CMK (cell line): ENCODE measurements at regions not wholly inside any gene's neighbourhood (a gene's known extent, or its start where the extent isn't known, plus 50 kb on each side); places are given as distances from the start of the nearest gene placed in this dataset.
"Not testable (repeated sequence)": the region's sequence is repeated elsewhere in the genome, so short reads cannot be mapped to it uniquely, and the experiment has no call there.

Experiments used
- DNase-seq: peaks from one replicate; pipeline ENCODE4 v3.0.0-alpha.2; 2010; ENCODE audit warnings: low read depth

GRCh38 chr12:71299541-71300376 is 139.8 kb upstream of the LGR5 start:
- DNase-seq = peak; percentile 26

DNA sequence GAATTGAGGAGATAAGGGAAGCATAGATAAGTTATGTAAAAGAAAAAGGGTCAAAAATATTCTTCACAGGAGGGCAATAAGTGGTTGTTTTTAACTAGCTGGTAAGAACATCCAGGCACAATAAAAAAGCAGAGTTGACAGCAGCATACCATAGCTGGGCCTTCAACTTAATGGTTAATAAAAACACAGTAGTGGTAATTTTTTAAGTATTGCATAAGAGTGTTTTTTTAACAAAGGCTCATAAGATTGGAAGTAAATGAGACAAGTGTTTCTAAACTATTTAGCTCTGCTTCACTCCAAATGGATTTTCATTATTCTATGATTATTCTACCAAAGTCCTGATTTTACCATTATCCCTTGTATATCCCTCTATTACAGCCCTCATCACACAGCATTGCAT is 140.1 kb upstream of the TSPAN8 start:
- no peak for DNase-seq

DNA sequence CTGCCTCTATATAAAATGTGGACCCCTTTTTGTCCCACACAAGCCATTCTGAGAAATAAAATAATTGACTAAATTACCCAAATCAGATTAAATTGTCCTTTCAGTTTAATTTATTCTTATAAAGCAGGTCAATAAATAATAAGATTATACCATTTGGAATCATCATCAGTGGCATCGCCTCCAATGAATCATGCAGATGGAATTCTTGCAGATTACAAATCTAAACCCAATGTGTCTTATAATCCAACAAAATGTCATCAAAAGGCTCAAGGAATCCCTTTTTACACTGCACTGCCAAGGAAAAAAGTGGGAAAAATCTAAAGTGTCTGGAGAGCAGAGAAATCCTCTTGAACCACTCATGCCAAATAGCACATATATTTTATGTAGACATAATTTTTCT is 138.2 kb upstream of the TSPAN8 start:
- DNase-seq = no peak

DNA sequence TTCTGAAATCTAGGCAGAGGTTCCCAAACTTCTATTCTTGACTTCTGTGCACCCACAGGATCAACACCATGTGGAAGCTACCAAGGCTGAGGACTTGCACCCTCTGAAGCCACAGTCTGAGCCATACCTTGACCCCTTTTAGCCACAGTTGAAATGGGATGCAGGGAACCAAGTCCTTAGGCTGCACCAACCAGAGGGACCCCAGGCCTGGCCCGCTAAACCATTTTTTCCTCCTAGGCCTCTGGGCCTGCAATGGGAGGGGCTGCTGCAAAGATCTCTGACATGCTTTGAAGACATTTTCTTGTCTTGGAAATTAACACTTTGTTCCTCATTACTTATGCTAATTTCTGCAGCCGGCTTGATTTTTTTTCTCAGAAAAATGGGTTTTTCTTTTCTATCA is 133.9 kb upstream of the TSPAN8 start:
- DNase-seq = no peak

DNA sequence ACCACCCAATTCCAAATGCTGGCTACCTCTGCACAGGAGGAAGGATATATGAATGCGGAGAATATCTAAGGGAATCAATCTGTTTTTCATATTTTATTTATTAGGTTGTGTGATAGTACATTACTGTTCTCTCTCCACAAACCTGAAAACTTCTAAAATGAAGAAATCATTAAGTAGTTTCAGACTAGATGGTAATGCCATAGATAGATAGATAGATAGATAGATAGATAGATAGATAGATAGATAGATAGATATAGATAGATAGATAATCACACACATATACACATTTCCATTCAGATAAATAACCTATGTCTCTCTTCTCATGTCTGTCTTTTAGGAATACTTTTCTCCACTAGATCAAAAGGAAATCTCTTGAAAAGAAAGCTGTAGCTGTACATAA is 126.1 kb upstream of the TSPAN8 start:
- no peak for DNase-seq

GRCh38 chr12:71282925-71283324 is 125.1 kb upstream of the TSPAN8 start:
- no peak for DNase-seq

DNA sequence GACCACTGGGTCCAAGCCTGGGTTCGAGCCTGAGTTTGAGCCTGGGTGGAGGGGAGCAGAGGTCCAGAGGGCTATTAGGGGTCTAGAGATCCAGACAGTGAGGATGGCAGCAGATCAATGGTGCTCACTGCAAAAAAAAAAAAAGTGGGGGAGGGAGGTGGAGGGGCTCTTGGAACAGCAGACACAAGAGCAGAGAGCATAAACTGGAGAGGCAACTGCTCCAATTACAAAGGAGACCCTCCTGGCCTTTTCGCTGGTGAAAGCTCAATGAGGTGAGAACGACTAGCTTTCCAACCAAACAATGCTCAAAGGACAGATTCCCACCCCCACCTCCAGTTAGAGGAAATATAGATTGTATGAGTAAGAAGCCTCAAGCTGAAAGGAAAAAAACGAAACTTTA is 124.2 kb upstream of the TSPAN8 start:
- no peak for DNase-seq

GRCh38 chr12:71281425-71281824 is 123.6 kb upstream of the TSPAN8 start:
- DNase-seq = no peak

DNA sequence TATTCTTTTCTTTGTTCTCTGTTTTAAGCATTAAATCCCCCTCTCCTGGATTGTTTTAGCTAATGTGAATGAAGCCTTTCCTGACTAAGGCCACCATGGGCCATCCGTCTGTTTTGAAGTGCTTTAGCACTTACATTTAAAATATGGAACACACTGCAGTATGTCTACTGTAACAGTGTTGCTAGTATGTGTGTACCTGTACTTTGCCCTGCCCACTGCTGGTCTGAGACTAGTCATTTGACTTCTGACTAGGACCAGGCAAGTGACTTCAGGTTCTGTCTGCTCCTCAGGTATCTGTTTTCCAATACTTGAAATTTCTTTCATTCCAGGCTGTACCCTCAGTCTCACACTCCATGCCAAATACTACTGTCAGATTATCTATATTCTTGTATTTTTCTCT is 120.1 kb upstream of the TSPAN8 start:
- DNase-seq = no peak

- no peak for DNase-seq
These were observed 118.7 kb upstream of the TSPAN8 start for GRCh38 chr12:71276541-71276940.

GRCh38 chr12:71270794-71271193 is 113.0 kb upstream of the TSPAN8 start:
- not testable (repeated sequence) for DNase-seq

DNA sequence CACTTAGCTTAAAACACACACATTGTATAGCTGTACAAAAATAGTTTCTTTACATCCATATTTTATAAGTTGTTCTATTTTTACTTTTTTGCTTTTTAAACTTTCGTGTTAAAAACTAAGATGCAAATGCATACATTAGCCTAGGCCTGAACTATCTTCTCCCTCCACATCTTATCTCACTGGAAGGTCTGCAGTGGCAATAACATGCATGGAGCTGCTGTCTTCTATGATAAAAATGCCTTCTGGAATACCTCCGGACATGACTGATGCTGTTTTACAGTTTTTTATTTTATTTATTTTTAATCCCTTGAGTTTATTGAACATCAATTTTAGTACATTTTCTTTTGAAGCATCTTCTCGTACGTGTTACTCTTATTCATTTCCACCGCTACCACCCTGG is 112.3 kb upstream of the TSPAN8 start:
- DNase-seq = no peak

DNA sequence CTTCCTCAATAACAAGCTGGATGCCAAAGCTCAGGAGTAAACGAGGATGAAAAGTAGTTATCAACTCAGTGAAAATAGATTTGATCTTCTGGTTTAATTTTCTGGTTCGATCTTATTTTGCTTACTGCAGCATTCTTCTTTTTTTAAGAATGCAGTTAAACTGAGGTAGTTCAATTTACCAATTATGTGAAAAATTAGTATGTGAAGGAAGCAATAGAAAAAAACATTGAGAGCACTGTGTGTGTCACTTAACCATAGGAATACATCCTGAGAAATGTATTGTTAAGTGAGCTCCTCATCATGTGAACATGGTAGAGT is 111.4 kb upstream of the TSPAN8 start:
- no peak for DNase-seq

DNA sequence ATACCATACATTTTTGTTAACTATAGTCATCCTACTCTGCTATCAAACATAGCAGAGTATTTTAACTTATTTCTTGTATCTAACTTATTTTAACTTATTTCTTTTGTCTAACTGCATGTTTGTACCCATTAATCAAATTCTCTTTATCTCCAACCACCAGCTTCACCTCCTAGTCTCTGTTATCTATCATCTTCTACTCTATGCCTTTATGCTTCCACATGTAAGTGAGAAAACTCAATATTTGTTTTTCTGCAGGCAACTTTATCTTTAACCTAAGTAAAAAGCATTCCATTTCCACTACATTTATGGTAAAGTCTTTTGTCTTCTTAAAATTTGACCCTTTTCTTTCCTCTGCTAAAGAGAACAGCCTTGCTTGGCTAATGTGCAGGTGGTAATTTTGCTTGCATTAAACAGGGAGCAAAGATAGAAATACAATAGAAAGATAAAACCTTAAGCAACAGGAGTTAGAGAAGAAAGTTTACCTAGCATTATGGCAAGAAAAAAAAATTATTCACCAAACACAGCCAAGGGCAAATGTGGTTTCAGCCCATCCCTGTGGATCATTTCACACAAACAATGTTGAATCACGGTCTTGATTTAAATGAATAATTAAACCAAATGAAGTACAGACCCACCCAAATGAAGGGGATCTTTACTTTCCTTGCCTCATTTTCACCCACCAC is 110.9 kb upstream of the TSPAN8 start:
- no peak for DNase-seq

GRCh38 chr12:71266606-71267005 is 108.8 kb upstream of the TSPAN8 start:
- no peak for DNase-seq

- not testable (repeated sequence) for DNase-seq
These were observed 107.9 kb upstream of the TSPAN8 start for GRCh38 chr12:71265731-71266130.

GRCh38 chr12:71262466-71262865 is 104.7 kb upstream of the TSPAN8 start:
- no peak for DNase-seq

DNA sequence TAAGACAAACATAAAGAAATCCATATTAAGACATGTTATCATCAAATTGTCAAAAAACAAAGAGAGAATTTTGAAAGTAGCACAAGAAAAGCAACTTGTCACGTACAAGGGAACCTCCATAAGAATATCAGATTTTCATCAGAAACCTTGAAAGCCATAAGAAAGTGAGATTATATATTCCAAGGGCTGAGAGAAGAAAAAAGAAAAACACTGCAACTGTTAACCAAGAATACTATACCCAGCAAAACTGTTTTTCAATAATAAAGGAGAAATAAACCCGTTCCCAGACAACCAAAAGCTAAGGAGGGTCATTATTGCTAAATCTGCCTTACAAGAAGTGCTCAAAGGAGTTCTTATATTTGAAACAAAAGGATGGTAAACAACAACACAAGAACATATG is 94.7 kb upstream of the TSPAN8 start:
- no peak for DNase-seq

DNA sequence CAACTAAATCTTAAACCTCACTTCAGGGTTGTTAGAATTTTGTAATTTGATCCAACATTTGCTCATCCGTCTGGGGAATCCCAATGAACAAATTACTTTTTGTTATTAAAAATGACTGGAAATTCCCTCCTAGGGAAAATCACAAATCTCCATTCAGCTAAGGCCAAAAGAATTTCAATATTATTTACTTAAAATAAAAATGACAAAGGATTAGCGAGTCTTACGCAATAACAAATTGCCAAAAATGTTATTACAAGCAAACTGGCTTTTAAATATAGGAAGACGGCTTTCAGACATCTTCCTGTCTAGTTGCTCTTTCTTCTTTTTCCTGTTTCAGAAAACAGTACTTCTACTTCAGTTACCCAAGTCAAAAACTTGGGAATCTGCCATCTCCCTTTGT is 92.4 kb upstream of the TSPAN8 start:
- no peak for DNase-seq

- no peak for DNase-seq
These were observed 85.6 kb upstream of the TSPAN8 start for GRCh38 chr12:71243370-71243769.

- no peak for DNase-seq
These were observed 84.7 kb upstream of the TSPAN8 start for GRCh38 chr12:71242511-71242910.

DNA sequence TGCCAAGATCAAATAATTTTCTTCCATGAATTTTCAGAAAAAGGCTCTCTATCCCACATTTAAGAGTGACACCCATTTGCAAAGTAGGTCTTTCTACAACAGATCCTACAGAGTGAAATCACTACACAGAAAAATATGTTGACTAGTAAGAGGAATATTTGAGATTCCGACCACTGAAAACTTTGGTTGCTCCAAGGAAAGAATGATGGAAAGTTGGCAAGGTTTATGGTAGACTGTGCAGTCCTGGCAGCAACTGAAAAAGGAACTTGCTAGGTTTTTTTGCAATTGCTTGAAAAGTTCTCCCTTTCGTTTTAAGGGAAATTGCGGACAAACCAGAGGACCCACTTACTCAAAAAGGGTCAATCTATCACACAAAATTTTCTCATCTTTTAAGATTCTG is 83.1 kb upstream of the TSPAN8 start:
- no peak for DNase-seq

DNA sequence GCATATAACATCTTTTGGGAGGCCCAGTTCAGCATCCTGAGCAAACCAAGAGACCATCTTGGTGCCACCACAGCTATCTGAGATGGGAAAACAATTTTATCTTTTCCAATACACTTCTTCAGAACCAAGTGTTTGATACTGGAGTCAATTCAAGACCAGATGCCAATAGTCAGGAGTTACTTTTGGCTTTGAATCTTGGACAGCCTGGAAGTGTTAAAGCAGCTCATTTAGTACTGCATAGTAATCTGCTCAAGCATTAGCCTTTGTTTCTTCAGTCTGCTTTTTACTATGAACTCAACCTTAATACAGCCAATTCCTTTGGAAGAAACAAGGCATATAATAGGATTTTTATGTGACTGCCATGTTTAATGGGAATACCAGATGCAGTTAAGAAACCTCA is 81.9 kb upstream of the TSPAN8 start:
- DNase-seq = no peak

- no peak for DNase-seq
These were observed 79.3 kb upstream of the TSPAN8 start for GRCh38 chr12:71237128-71237527.
